A549 (cell line): ENCODE measurements at regions not wholly inside any gene's neighbourhood (a gene's known extent, or its start where the extent isn't known, plus 50 kb on each side); places are given as distances from the start of the nearest gene placed in this dataset.

ENCODE experiments used
- ATAC-seq, 2 experiments: fragments of 200-7000 bp in 1 of 2; fragments of >200 bp in 1 of 2; cut with Nextera tagmentation in 1 of 2; cut with Tn5 transposase in 1 of 2; 3 replicates each; pipeline versions ENCODE4 v1.8.0 to v1.9.1; 2018 to 2020; ENCODE audit warnings: mild to moderate bottlenecking in 1 of 2, moderate library complexity in 1 of 2
- CTCF ChIA-PET: fragments of 300-600 bp; sonication (Branson Sonifier 250); formaldehyde crosslinking; extraction: SDS; loops from one replicate; lab custom pipeline; 2021; ENCODE audit warnings: antibody characterized with exemption, inconsistent platforms; lab: Yijun Ruan, JAX
- POLR2A ChIA-PET: fragments of 350-600 bp; formaldehyde crosslinking; extraction: SDS; loops from one replicate; lab custom pipeline; 2021; ENCODE audit warnings: antibody characterized with exemption, inconsistent platforms; lab: Yijun Ruan, JAX
- DNase-seq, 2 experiments: peaks; one replicate each; pipeline versions ENCODE4 v3.0.0 to v3.0.0-alpha.2; 2011 to 2016; ENCODE audit warnings: low read depth in 1 of 2, low spot score in 1 of 2
- FAIRE-seq: peaks from 2 replicates; lab custom pipeline; 2011; peaks lifted over from hg19 to GRCh38; lab: Jason Lieb, UNC
- H3K27ac ChIP-seq, 2 experiments: fragments of >200 bp; sonication (Bioruptor Twin); formaldehyde crosslinking; 3 replicates each; pipeline ENCODE4 v1.5.1; 2016 to 2017
- H3K4me1 ChIP-seq: fragments of >200 bp; sonication (Bioruptor Twin); formaldehyde crosslinking; 3 replicates; pipeline ENCODE4 v1.6.1; 2016
- H3K4me2 ChIP-seq: fragments of >200 bp; sonication (Bioruptor Twin); formaldehyde crosslinking; 3 replicates; pipeline ENCODE4 v1.6.1; 2016
- H3K4me3 ChIP-seq: fragments of >200 bp; sonication (Bioruptor Twin); formaldehyde crosslinking; 3 replicates; pipeline ENCODE4 v1.5.1; 2016
- H3K9me3 ChIP-seq: fragments of >200 bp; sonication (Bioruptor Twin); formaldehyde crosslinking; 3 replicates; pipeline ENCODE4 v1.6.1; 2016
- BHLHE40 ChIP-seq: IDR thresholded peaks from 2 replicates; pipeline ENCODE4 v1.6.1; 2012; ENCODE audit warnings: low read depth, low read length, inconsistent platforms
- FOSB ChIP-seq: fragments of 250-450 bp; sonication (Bioruptor Pico); IDR thresholded peaks from 2 replicates; pipeline ENCODE4 v1.5.0; 2020; ENCODE audit warnings: mild to moderate bottlenecking, moderate library complexity
- FOSL2 ChIP-seq, 2 experiments: fragments of 450-650 bp in 1 of 2; fragments of >200 bp in 1 of 2; sonication (Bioruptor Twin) in 1 of 2; formaldehyde crosslinking; IDR thresholded peaks; 2 replicates each; pipeline versions ENCODE4 v1.5.0 to v1.6.1; 2016 to 2020; ENCODE audit warnings: mild to moderate bottlenecking in 1 of 2, moderate library complexity in 1 of 2
- FOXS1 ChIP-seq: fragments of 250-450 bp; sonication (Bioruptor Pico); IDR thresholded peaks from 2 replicates; pipeline ENCODE4 v1.5.0; 2020; ENCODE audit warnings: mild to moderate bottlenecking, moderate library complexity
- HDAC2 ChIP-seq: fragments of 200-600 bp; sonication (generic); IDR thresholded peaks from 2 replicates; pipeline ENCODE4 v1.6.1; 2016
- HEYL ChIP-seq: fragments of 250-450 bp; sonication (Bioruptor Pico); IDR thresholded peaks from 2 replicates; pipeline ENCODE4 v1.8.0; 2021; ENCODE audit warnings: mild to moderate bottlenecking, moderate library complexity
- HOXA7 ChIP-seq: fragments of 250-450 bp; sonication (Bioruptor Pico); IDR thresholded peaks from 2 replicates; pipeline ENCODE4 v1.5.0; 2020; ENCODE audit warnings: mild to moderate bottlenecking, moderate library complexity
- HOXB5 ChIP-seq: fragments of 250-450 bp; sonication (Bioruptor Pico); IDR thresholded peaks from 2 replicates; pipeline ENCODE4 v1.5.0; 2020; ENCODE audit warnings: mild to moderate bottlenecking, moderate library complexity
- JUN ChIP-seq, 2 experiments: fragments of >200 bp; sonication (Bioruptor Twin); formaldehyde crosslinking; IDR thresholded peaks; 2 replicates in 1 of 2; 3 replicates in 1 of 2; pipeline ENCODE4 v1.6.1; 2016 to 2017
- JUNB ChIP-seq: fragments of >200 bp; sonication (Bioruptor Twin); formaldehyde crosslinking; IDR thresholded peaks from 2 replicates; pipeline ENCODE4 v1.6.1; 2016
- NFE2L2 ChIP-seq: fragments of 150-350 bp; conservative IDR thresholded peaks from 2 replicates; pipeline ENCODE4 v1.6.1; 2014; ENCODE audit warnings: low read length
- NR3C1 ChIP-seq: fragments of >200 bp; sonication (Bioruptor Twin); formaldehyde crosslinking; IDR thresholded peaks from 3 replicates; pipeline ENCODE4 v1.6.1; 2017
- PHF8 ChIP-seq: fragments of 200-600 bp; sonication (generic); IDR thresholded peaks from 2 replicates; pipeline ENCODE4 v1.6.1; 2016; ENCODE audit warnings: low read depth, mild to moderate bottlenecking, antibody characterized with exemption, moderate library complexity, borderline replicate concordance
- POLR2A ChIP-seq: IDR thresholded peaks from 2 replicates; pipeline ENCODE4 v1.6.1; 2012; ENCODE audit warnings: mild to moderate bottlenecking, low read length
- RCOR1 ChIP-seq: fragments of 150-350 bp; IDR thresholded peaks from 2 replicates; pipeline ENCODE4 v1.6.1; 2014; ENCODE audit warnings: antibody characterized with exemption, low read length, low read depth
- RFX5 ChIP-seq: fragments of 450-650 bp; IDR thresholded peaks from 2 replicates; pipeline ENCODE4 v1.7.1; 2014; ENCODE audit warnings: antibody characterized with exemption, mild to moderate bottlenecking, moderate library complexity
- SMC3 ChIP-seq: fragments of >200 bp; sonication (Bioruptor Twin); formaldehyde crosslinking; IDR thresholded peaks from 3 replicates; pipeline ENCODE4 v1.6.1; 2018; ENCODE audit warnings: inconsistent platforms
- ZC3H11A ChIP-seq: fragments of 450-650 bp; IDR thresholded peaks from 2 replicates; pipeline ENCODE4 v1.6.1; 2014; ENCODE audit warnings: antibody characterized with exemption, mild to moderate bottlenecking
- ZSCAN20 ChIP-seq: fragments of 250-450 bp; sonication (Bioruptor Pico); IDR thresholded peaks from 2 replicates; pipeline ENCODE4 v1.8.0; 2022; ENCODE audit warnings: mild to moderate bottlenecking, moderate library complexity
- WGBS: methylation state at CpG from one replicate; pipeline ENCODE4 v1.1.6; 2017; ENCODE audit errors: missing lambda C conversion rate; 5-methylcytosine and 5-hydroxymethylcytosine counted together
- TF ChIP-seq, protein P1 (sequence below): fragments of >200 bp; sonication (Bioruptor Twin); formaldehyde crosslinking; IDR thresholded peaks from 3 replicates; pipeline ENCODE4 v1.6.1; 2016
- TF ChIP-seq, protein P2 (sequence below): IDR thresholded peaks from 2 replicates; pipeline ENCODE4 v1.6.1; 2012; ENCODE audit warnings: low read depth, borderline replicate concordance
- TF ChIP-seq, protein P3 (sequence below): IDR thresholded peaks from 2 replicates; pipeline ENCODE4 v1.6.1; 2012
- TF ChIP-seq, protein P4 (sequence below): fragments of 250-450 bp; sonication (Bioruptor Pico); IDR thresholded peaks from 2 replicates; pipeline ENCODE4 v1.5.0; 2021; ENCODE audit warnings: mild to moderate bottlenecking, moderate library complexity, borderline replicate concordance
- TF ChIP-seq, protein P5 (sequence below): fragments of 200-600 bp; sonication (generic); IDR thresholded peaks from 2 replicates; pipeline ENCODE4 v1.6.1; 2016; ENCODE audit warnings: antibody characterized with exemption, mild to moderate bottlenecking, moderate library complexity
- TF ChIP-seq, protein P6 (sequence below): fragments of 450-650 bp; IDR thresholded peaks from 2 replicates; pipeline ENCODE4 v1.6.1; 2014; ENCODE audit warnings: antibody characterized with exemption

DNA sequence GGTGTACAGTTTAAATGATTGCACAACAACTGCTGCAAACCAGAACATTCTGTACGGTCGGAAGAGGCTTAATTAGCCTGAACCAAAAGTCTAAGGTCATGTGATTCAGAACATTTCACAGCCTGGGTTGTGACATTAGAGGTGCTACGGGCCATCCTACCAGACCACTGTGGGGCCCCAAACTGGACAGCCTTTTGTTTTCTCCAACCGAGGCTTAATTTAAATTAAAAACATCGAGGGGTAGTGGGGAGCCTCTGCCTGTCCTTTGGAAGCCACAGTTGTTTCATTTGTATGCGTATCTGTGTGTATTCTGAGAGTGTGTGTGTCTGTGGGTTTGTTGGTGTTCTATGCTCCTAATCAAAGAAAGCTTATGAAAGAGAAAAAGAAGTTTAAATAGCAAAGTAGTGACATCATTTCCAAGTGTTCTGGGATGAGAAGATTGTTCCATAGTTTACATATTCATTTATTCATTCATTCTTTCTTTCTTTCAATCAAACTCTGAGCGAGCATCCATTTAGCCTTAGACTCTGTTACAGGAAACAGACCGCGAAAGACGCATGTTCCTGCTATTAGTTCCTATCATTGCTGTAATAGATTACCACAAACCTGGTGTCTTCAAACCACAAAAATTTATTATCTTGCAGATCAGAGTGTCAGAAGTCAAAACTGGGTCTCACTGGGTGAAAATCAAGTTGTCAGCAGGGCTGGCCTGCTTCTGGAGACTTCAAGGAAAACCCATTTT is 444.8 kb downstream of the FOXO1 start (continued):
- TF ChIP-seq, protein P1, sequence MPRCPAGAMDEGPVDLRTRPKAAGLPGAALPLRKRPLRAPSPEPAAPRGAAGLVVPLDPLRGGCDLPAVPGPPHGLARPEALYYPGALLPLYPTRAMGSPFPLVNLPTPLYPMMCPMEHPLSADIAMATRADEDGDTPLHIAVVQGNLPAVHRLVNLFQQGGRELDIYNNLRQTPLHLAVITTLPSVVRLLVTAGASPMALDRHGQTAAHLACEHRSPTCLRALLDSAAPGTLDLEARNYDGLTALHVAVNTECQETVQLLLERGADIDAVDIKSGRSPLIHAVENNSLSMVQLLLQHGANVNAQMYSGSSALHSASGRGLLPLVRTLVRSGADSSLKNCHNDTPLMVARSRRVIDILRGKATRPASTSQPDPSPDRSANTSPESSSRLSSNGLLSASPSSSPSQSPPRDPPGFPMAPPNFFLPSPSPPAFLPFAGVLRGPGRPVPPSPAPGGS: no peak
- no peak for TF ChIP-seq POLR2A
- TF ChIP-seq, protein P2, sequence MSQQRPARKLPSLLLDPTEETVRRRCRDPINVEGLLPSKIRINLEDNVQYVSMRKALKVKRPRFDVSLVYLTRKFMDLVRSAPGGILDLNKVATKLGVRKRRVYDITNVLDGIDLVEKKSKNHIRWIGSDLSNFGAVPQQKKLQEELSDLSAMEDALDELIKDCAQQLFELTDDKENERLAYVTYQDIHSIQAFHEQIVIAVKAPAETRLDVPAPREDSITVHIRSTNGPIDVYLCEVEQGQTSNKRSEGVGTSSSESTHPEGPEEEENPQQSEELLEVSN: no peak

DNA sequence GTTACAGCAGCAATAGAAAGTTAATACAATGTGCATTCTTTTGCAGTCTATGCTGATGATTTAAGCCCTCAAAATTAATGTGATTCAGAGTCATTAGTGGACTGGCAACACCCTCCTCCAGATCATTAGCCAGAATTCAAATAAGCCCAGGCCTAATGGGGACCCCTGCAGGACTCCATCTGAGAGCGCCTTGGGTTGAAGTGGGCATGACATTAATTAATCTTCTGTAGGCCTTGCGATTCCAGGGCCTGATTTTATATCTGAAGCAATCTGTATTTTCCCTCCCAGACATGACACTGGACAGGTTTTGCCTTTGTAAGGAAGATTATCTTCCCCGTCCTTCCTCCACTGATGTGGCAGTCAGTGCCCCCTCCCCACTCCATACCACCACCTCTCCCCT is 442.9 kb downstream of the FOXO1 start:
- Histone ChIP-seq H3K4me2 (no peak overlapping the region), H3K9me3 (no peaks in the 10 kb centered on the region), H3K4me3 (no peak overlapping the region), H3K4me1 (0 out of 3 replicates have a peak, but pooled peaks cover 1% of the 10 kb centered on the region), H3K27ac (no peak overlapping the region)
- 50% methylated on average over 3 of the region's 3 CpGs for WGBS
- TF ChIP-seq NFE2L2 (no peak), JUNB (no peak), HOXB5 (no peak), FOSB (CRISPR knock-in tag) (no peak), RCOR1 (no peak), FOSL2 (IDR thresholded peaks at IDR 0.05) (no peak), FOSL2 (CRISPR knock-in tag; IDR thresholded peaks at IDR 0.05) (no peak), ZC3H11A (no peak), BHLHE40 (no peak), SMC3 (no peak)
- TF ChIP-seq, protein P3, sequence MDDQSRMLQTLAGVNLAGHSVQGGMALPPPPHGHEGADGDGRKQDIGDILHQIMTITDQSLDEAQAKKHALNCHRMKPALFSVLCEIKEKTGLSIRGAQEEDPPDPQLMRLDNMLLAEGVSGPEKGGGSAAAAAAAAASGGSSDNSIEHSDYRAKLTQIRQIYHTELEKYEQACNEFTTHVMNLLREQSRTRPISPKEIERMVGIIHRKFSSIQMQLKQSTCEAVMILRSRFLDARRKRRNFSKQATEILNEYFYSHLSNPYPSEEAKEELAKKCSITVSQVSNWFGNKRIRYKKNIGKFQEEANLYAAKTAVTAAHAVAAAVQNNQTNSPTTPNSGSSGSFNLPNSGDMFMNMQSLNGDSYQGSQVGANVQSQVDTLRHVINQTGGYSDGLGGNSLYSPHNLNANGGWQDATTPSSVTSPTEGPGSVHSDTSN: no peak
- TF ChIP-seq, protein P4, sequence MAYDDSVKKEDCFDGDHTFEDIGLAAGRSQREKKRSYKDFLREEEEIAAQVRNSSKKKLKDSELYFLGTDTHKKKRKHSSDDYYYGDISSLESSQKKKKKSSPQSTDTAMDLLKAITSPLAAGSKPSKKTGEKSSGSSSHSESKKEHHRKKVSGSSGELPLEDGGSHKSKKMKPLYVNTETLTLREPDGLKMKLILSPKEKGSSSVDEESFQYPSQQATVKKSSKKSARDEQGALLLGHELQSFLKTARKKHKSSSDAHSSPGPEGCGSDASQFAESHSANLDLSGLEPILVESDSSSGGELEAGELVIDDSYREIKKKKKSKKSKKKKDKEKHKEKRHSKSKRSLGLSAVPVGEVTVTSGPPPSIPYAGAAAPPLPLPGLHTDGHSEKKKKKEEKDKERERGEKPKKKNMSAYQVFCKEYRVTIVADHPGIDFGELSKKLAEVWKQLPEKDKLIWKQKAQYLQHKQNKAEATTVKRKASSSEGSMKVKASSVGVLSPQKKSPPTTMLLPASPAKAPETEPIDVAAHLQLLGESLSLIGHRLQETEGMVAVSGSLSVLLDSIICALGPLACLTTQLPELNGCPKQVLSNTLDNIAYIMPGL (CRISPR knock-in tag): no peak
- ChIA-PET POLR2A (no interaction called here), CTCF (no interaction called here)
- FAIRE-seq (no peak), DNase-seq (no peak), ATAC-seq (no peak)

DNA sequence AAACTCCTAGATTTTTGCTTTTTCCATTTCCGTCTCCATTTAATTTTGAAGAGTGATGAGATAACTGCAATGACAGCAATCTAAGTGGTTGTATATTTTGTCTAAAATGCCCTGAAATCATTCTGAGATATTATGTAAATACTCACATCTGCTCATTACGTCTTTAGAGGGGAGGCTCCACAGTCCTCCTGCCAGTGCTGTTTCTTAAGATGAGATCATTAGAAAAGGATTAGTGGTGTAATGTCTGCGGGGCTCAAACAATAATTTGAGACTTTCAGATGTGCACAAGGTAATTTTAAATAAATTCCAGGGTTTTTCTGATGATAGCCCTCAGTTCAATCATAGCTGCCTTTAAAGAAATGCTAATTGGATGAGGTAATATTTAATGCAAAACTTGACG is 437.9 kb downstream of the FOXO1 start:
- 71% methylated on average over 4 of the region's 4 CpGs for WGBS
- POLR2A ChIA-PET: no interaction called here
- H3K9me3 ChIP-seq: no peaks in the 10 kb centered on the region
- TF ChIP-seq HEYL (CRISPR knock-in tag) (no peak), FOXS1 (CRISPR knock-in tag) (no peak), NR3C1 (no peak), HOXA7 (no peak), ZC3H11A (no peak), HDAC2 (no peak), RFX5 (no peak), ZSCAN20 (CRISPR knock-in tag) (no peak), PHF8 (no peak), BHLHE40 (no peak), JUN (IDR thresholded peaks at IDR 0.05) (no peak)
- TF ChIP-seq, protein P5, sequence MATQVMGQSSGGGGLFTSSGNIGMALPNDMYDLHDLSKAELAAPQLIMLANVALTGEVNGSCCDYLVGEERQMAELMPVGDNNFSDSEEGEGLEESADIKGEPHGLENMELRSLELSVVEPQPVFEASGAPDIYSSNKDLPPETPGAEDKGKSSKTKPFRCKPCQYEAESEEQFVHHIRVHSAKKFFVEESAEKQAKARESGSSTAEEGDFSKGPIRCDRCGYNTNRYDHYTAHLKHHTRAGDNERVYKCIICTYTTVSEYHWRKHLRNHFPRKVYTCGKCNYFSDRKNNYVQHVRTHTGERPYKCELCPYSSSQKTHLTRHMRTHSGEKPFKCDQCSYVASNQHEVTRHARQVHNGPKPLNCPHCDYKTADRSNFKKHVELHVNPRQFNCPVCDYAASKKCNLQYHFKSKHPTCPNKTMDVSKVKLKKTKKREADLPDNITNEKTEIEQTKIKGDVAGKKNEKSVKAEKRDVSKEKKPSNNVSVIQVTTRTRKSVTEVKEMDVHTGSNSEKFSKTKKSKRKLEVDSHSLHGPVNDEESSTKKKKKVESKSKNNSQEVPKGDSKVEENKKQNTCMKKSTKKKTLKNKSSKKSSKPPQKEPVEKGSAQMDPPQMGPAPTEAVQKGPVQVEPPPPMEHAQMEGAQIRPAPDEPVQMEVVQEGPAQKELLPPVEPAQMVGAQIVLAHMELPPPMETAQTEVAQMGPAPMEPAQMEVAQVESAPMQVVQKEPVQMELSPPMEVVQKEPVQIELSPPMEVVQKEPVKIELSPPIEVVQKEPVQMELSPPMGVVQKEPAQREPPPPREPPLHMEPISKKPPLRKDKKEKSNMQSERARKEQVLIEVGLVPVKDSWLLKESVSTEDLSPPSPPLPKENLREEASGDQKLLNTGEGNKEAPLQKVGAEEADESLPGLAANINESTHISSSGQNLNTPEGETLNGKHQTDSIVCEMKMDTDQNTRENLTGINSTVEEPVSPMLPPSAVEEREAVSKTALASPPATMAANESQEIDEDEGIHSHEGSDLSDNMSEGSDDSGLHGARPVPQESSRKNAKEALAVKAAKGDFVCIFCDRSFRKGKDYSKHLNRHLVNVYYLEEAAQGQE: no peak
- TF ChIP-seq, protein P2: no peak
- TF ChIP-seq, protein P6, sequence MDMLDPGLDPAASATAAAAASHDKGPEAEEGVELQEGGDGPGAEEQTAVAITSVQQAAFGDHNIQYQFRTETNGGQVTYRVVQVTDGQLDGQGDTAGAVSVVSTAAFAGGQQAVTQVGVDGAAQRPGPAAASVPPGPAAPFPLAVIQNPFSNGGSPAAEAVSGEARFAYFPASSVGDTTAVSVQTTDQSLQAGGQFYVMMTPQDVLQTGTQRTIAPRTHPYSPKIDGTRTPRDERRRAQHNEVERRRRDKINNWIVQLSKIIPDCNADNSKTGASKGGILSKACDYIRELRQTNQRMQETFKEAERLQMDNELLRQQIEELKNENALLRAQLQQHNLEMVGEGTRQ: no peak
- TF ChIP-seq, all 56 proteins: peak for 0
- Histone ChIP-seq H3K4me2 (no peak overlapping the region), H3K27ac (no peak overlapping the region), H3K4me3 (no peak overlapping the region), H3K4me1 (0 out of 3 replicates have a peak, but pooled peaks cover 6% of the 10 kb centered on the region)
- ATAC-seq (no peak), FAIRE-seq (no peak), DNase-seq (no peak)
- CTCF ChIA-PET: no interaction called here
